ENCODE measurements at regions not wholly inside any gene's neighbourhood (a gene's known extent, or its start where the extent isn't known, plus 50 kb on each side); places are given as distances from the start of the nearest gene placed in this dataset.

GRCh38 chr7:18198868-18199267 lies 171.2 kb upstream of the PRPS1L1 start:
- POLR2A ChIA-PET = no interaction called here

GRCh38 chr7:18200266-18200665 lies 172.6 kb upstream of the PRPS1L1 start:
- WGBS (ENCODE audit: insufficient coverage) = 80% methylated on average over 1 of the region's 4 CpGs
- no peak overlapping the region for H3K4me3 ChIP-seq (ENCODE audit: control insufficient read depth in 1 of 7, extremely low read depth in 1 of 7, insufficient read depth in 4 of 7, low read depth in 2 of 7, low read length in 6 of 7)
- no peaks in the 10 kb centered on the region for H3K27me3 ChIP-seq (replicated peaks in 2 of 5; ENCODE audit: control insufficient read depth in 4 of 5, insufficient read depth in 5 of 5, low read length in 4 of 5)
- H3K27ac ChIP-seq (ENCODE audit: insufficient read depth in 1 of 2, low read depth in 1 of 2, low read length in 2 of 2, poor library complexity in 1 of 2, severe bottlenecking in 2 of 2) = no peak overlapping the region
- DNase-seq = no peak
- H3K4me1 ChIP-seq (ENCODE audit: control extremely low read depth in 1 of 4, control insufficient read depth in 4 of 4, insufficient read depth in 4 of 4, low read length in 3 of 4) = no peaks in the 10 kb centered on the region
- H3K36me3 ChIP-seq (ENCODE audit: control insufficient read depth in 4 of 4, insufficient read depth in 4 of 4, low read length in 3 of 4) = no peaks in the 10 kb centered on the region
- ChIA-PET POLR2A (no interaction called here), CTCF (interaction anchor here (1.1 kb wide), 2 partner anchors 14 to 17 kb away, joined by 3 read pairs; no protein-coding TSS in a partner anchor)
- H3K9me3 ChIP-seq (ENCODE audit: control extremely low read depth in 1 of 5, control insufficient read depth in 4 of 5, insufficient read depth in 2 of 5, low read depth in 1 of 5, low read length in 4 of 5) = peaks cover 0 to 2% (median 0%) of the 10 kb centered on the region in 5 experiments

More at GRCh38 chr7:18198868-18199267, 171.2 kb upstream of the PRPS1L1 start:
- Histone ChIP-seq H3K27me3 (replicated peaks in 2 of 5; ENCODE audit: control insufficient read depth in 4 of 5, insufficient read depth in 5 of 5, low read length in 4 of 5) (no peaks in the 10 kb centered on the region), H3K27ac (ENCODE audit: insufficient read depth in 1 of 2, low read depth in 1 of 2, low read length in 2 of 2, poor library complexity in 1 of 2, severe bottlenecking in 2 of 2) (no peak overlapping the region), H3K4me1 (ENCODE audit: control extremely low read depth in 1 of 4, control insufficient read depth in 4 of 4, insufficient read depth in 4 of 4, low read length in 3 of 4) (no peaks in the 10 kb centered on the region), H3K36me3 (ENCODE audit: control insufficient read depth in 4 of 4, insufficient read depth in 4 of 4, low read length in 3 of 4) (no peaks in the 10 kb centered on the region), H3K9me3 (ENCODE audit: control extremely low read depth in 1 of 5, control insufficient read depth in 4 of 5, insufficient read depth in 2 of 5, low read depth in 1 of 5, low read length in 4 of 5) (peaks cover 0 to 2% (median 0%) of the 10 kb centered on the region in 5 experiments), H3K4me3 (ENCODE audit: control insufficient read depth in 1 of 7, extremely low read depth in 1 of 7, insufficient read depth in 4 of 7, low read depth in 2 of 7, low read length in 6 of 7) (no peak overlapping the region)
- no CpG with 5 or more reads among the region's 1 CpG for WGBS (ENCODE audit: insufficient coverage)
- CTCF ChIA-PET = no interaction called here
- no peak for DNase-seq

GRCh38 chr7:18200855-18201254 lies 173.2 kb upstream of the PRPS1L1 start:
- Histone ChIP-seq H3K4me1 (ENCODE audit: control extremely low read depth in 1 of 4, control insufficient read depth in 4 of 4, insufficient read depth in 4 of 4, low read length in 3 of 4) (no peaks in the 10 kb centered on the region), H3K36me3 (ENCODE audit: control insufficient read depth in 4 of 4, insufficient read depth in 4 of 4, low read length in 3 of 4) (no peaks in the 10 kb centered on the region), H3K27ac (ENCODE audit: insufficient read depth in 1 of 2, low read depth in 1 of 2, low read length in 2 of 2, poor library complexity in 1 of 2, severe bottlenecking in 2 of 2) (no peak overlapping the region), H3K4me3 (ENCODE audit: control insufficient read depth in 1 of 7, extremely low read depth in 1 of 7, insufficient read depth in 4 of 7, low read depth in 2 of 7, low read length in 6 of 7) (no peak overlapping the region), H3K9me3 (ENCODE audit: control extremely low read depth in 1 of 5, control insufficient read depth in 4 of 5, insufficient read depth in 2 of 5, low read depth in 1 of 5, low read length in 4 of 5) (peaks cover 0 to 2% (median 0%) of the 10 kb centered on the region in 5 experiments), H3K27me3 (replicated peaks in 2 of 5; ENCODE audit: control insufficient read depth in 4 of 5, insufficient read depth in 5 of 5, low read length in 4 of 5) (no peaks in the 10 kb centered on the region)
- POLR2A ChIA-PET = no interaction called here
- CTCF ChIA-PET = interaction anchor here (0.9 to 1.1 kb wide), 5 partner anchors 10 to 23 kb away, joined by 3 to 6 read pairs (median 3); no protein-coding TSS in a partner anchor
- no peak for DNase-seq
- WGBS (ENCODE audit: insufficient coverage) = 100% methylated on average over 7 of the region's 8 CpGs

DNA sequence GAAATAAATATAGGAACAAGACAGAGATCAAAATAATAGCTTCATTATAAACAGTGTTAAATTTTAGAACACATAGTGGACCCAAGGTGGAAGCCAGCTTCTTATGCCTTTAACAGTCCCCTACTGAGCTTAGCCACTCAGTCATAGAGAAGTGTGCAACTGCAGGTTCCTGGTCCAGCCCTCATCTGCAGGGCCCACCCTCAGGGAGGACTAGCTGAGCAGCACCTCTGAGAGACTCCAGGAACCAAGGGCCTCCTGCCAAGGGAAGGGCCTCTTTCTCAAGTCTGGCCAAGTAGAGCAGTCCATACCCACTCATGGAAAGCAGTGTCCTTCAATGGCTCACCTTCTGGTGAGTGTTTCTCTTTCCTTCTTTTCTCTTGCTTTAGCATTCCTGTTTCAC lies 173.7 kb upstream of the PRPS1L1 start:
- no peak overlapping the region for H3K27ac ChIP-seq (ENCODE audit: insufficient read depth in 1 of 2, low read depth in 1 of 2, low read length in 2 of 2, poor library complexity in 1 of 2, severe bottlenecking in 2 of 2)
- H3K27me3 ChIP-seq (replicated peaks in 2 of 5; ENCODE audit: control insufficient read depth in 4 of 5, insufficient read depth in 5 of 5, low read length in 4 of 5) = no peaks in the 10 kb centered on the region
- peaks cover 0 to 2% (median 0%) of the 10 kb centered on the region in 5 experiments for H3K9me3 ChIP-seq (ENCODE audit: control extremely low read depth in 1 of 5, control insufficient read depth in 4 of 5, insufficient read depth in 2 of 5, low read depth in 1 of 5, low read length in 4 of 5)
- H3K4me3 ChIP-seq (ENCODE audit: control insufficient read depth in 1 of 7, extremely low read depth in 1 of 7, insufficient read depth in 4 of 7, low read depth in 2 of 7, low read length in 6 of 7) = no peak overlapping the region
- POLR2A ChIA-PET = no interaction called here
- DNase-seq = no peak
- no peaks in the 10 kb centered on the region for H3K36me3 ChIP-seq (ENCODE audit: control insufficient read depth in 4 of 4, insufficient read depth in 4 of 4, low read length in 3 of 4)
- no peaks in the 10 kb centered on the region for H3K4me1 ChIP-seq (ENCODE audit: control extremely low read depth in 1 of 4, control insufficient read depth in 4 of 4, insufficient read depth in 4 of 4, low read length in 3 of 4)
- CTCF ChIA-PET = interaction anchor here (0.9 to 1.1 kb wide), 5 partner anchors 10 to 22 kb away, joined by 3 to 6 read pairs (median 3); no protein-coding TSS in a partner anchor

GRCh38 chr7:18202315-18203045 lies 174.8 kb upstream of the PRPS1L1 start:
- ChIA-PET CTCF (no interaction called here), POLR2A (no interaction called here)

GRCh38 chr7:18206331-18206730 lies 178.7 kb upstream of the PRPS1L1 start:
- H3K4me1 ChIP-seq (ENCODE audit: control extremely low read depth in 1 of 4, control insufficient read depth in 4 of 4, insufficient read depth in 4 of 4, low read length in 3 of 4) = no peaks in the 10 kb centered on the region
- POLR2A ChIA-PET = no interaction called here
- H3K9me3 ChIP-seq (ENCODE audit: control extremely low read depth in 1 of 5, control insufficient read depth in 4 of 5, insufficient read depth in 2 of 5, low read depth in 1 of 5, low read length in 4 of 5) = no peaks in the 10 kb centered on the region
- DNase-seq = no peak
- H3K27ac ChIP-seq (ENCODE audit: insufficient read depth in 1 of 2, low read depth in 1 of 2, low read length in 2 of 2, poor library complexity in 1 of 2, severe bottlenecking in 2 of 2) = no peak overlapping the region
- no peaks in the 10 kb centered on the region for H3K36me3 ChIP-seq (ENCODE audit: control insufficient read depth in 4 of 4, insufficient read depth in 4 of 4, low read length in 3 of 4)
- WGBS (ENCODE audit: insufficient coverage) = no CpG with 5 or more reads among the region's 1 CpG
- no peaks in the 10 kb centered on the region for H3K27me3 ChIP-seq (replicated peaks in 2 of 5; ENCODE audit: control insufficient read depth in 4 of 5, insufficient read depth in 5 of 5, low read length in 4 of 5)
- no peak overlapping the region for H3K4me3 ChIP-seq (ENCODE audit: control insufficient read depth in 1 of 7, extremely low read depth in 1 of 7, insufficient read depth in 4 of 7, low read depth in 2 of 7, low read length in 6 of 7)
- CTCF ChIA-PET = no interaction called here

More at GRCh38 chr7:18202315-18203045, 174.8 kb upstream of the PRPS1L1 start:
- no peaks in the 10 kb centered on the region for H3K27me3 ChIP-seq (replicated peaks in 2 of 5; ENCODE audit: control insufficient read depth in 4 of 5, insufficient read depth in 5 of 5, low read length in 4 of 5)
- peaks cover 0 to under 1% (median 0%) of the 10 kb centered on the region in 5 experiments for H3K9me3 ChIP-seq (ENCODE audit: control extremely low read depth in 1 of 5, control insufficient read depth in 4 of 5, insufficient read depth in 2 of 5, low read depth in 1 of 5, low read length in 4 of 5)
- H3K36me3 ChIP-seq (ENCODE audit: control insufficient read depth in 4 of 4, insufficient read depth in 4 of 4, low read length in 3 of 4) = no peaks in the 10 kb centered on the region
- no peak overlapping the region for H3K27ac ChIP-seq (ENCODE audit: insufficient read depth in 1 of 2, low read depth in 1 of 2, low read length in 2 of 2, poor library complexity in 1 of 2, severe bottlenecking in 2 of 2)
- DNase-seq = no peak
- 100% methylated on average over 3 of the region's 3 CpGs for WGBS (ENCODE audit: insufficient coverage)
- H3K4me1 ChIP-seq (ENCODE audit: control extremely low read depth in 1 of 4, control insufficient read depth in 4 of 4, insufficient read depth in 4 of 4, low read length in 3 of 4) = no peaks in the 10 kb centered on the region
- H3K4me3 ChIP-seq (ENCODE audit: control insufficient read depth in 1 of 7, extremely low read depth in 1 of 7, insufficient read depth in 4 of 7, low read depth in 2 of 7, low read length in 6 of 7) = peak overlapping the region in 1 of 7 experiments; percentile 39

DNA sequence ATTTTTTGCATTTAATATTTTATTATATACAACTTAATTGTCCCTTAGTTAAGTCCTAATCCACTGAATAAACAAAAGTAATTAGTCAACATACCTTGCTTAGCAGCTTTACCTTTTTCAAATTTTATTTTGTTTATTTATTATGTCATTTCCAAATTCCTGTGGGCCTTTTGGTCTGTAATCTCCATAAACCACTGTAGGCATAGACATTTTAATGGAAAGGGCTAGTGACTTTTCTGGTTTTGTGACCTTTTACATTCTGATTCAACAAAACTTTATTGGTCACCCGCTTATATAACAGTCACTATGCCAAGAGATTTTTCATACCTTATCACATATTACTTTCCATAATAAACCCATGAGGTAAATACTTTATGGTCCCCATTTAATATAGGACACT lies 181.3 kb upstream of the PRPS1L1 start:
- DNase-seq = no peak
- Histone ChIP-seq H3K27me3 (replicated peaks in 2 of 5; ENCODE audit: control insufficient read depth in 4 of 5, insufficient read depth in 5 of 5, low read length in 4 of 5) (no peaks in the 10 kb centered on the region), H3K9me3 (ENCODE audit: control extremely low read depth in 1 of 5, control insufficient read depth in 4 of 5, insufficient read depth in 2 of 5, low read depth in 1 of 5, low read length in 4 of 5) (no peaks in the 10 kb centered on the region), H3K4me1 (ENCODE audit: control extremely low read depth in 1 of 4, control insufficient read depth in 4 of 4, insufficient read depth in 4 of 4, low read length in 3 of 4) (no peaks in the 10 kb centered on the region), H3K36me3 (ENCODE audit: control insufficient read depth in 4 of 4, insufficient read depth in 4 of 4, low read length in 3 of 4) (no peaks in the 10 kb centered on the region), H3K4me3 (ENCODE audit: control insufficient read depth in 1 of 7, extremely low read depth in 1 of 7, insufficient read depth in 4 of 7, low read depth in 2 of 7, low read length in 6 of 7) (no peak overlapping the region), H3K27ac (ENCODE audit: insufficient read depth in 1 of 2, low read depth in 1 of 2, low read length in 2 of 2, poor library complexity in 1 of 2, severe bottlenecking in 2 of 2) (no peak overlapping the region)
- 100% methylated on average over 1 of the region's 1 CpG for WGBS (ENCODE audit: insufficient coverage)
- CTCF ChIA-PET = interaction anchor here (1.1 kb wide), 1 partner anchor 139 kb away, joined by 4 read pairs; no protein-coding TSS in a partner anchor
- POLR2A ChIA-PET = interaction anchor here (1.0 kb wide), 1 partner anchor 9 kb away, joined by 3 read pairs; no protein-coding TSS in a partner anchor

All from common myeloid progenitor, CD34-positive (primary cell).